ENCODE measurements at regions not wholly inside any gene's neighbourhood (a gene's known extent, or its start where the extent isn't known, plus 50 kb on each side); places are given as distances from the start of the nearest gene placed in this dataset.
"Not testable (repeated sequence)": the region's sequence is repeated elsewhere in the genome, so short reads cannot be mapped to it uniquely, and the experiment has no call there.

- not testable (repeated sequence) for TF ChIP-seq CTCF (IDR thresholded peaks at IDR 0.05; ENCODE audit: low read length); EZH2 (IDR thresholded peaks at IDR 0.05; ENCODE audit: borderline replicate concordance, low read length)
These were observed 1600.5 kb downstream of the RPIA start for GRCh38 chr2:90291934-90292333.
